ENCODE measurements at regions not wholly inside any gene's neighbourhood (a gene's known extent, or its start where the extent isn't known, plus 50 kb on each side); places are given as distances from the start of the nearest gene placed in this dataset.

- Histone ChIP-seq H3K27me3 (no peaks in the 10 kb centered on the region), H3K4me1 (no peaks in the 10 kb centered on the region), H3K36me3 (no peaks in the 10 kb centered on the region), H3K9me3 (no peaks in the 10 kb centered on the region), H3K4me3 (replicated peaks in 1 of 3) (no peak overlapping the region), H3K27ac (no peak overlapping the region)
- TF ChIP-seq POLR2A (IDR thresholded peaks at IDR 0.05) (no peak), CTCF (IDR thresholded peaks at IDR 0.05) (no peak)
- WGBS, 2 donors: 91 to 95% methylated on average over 2 of the region's 2 CpGs
- DNase-seq: no peak
- intact Hi-C loops (cut with DNase I): no loop called here
These were observed 977.5 kb downstream of the TUSC7 start for GRCh38 chr3:117687096-117687495.

- Histone ChIP-seq H3K9me3 (no peaks in the 10 kb centered on the region), H3K4me3 (replicated peaks in 1 of 3) (no peak overlapping the region), H3K27ac (no peak overlapping the region), H3K36me3 (no peaks in the 10 kb centered on the region), H3K4me1 (no peaks in the 10 kb centered on the region), H3K27me3 (no peaks in the 10 kb centered on the region)
- intact Hi-C loops (cut with DNase I): no loop called here
- TF ChIP-seq POLR2A (IDR thresholded peaks at IDR 0.05) (no peak), CTCF (IDR thresholded peaks at IDR 0.05) (no peak)
- no peak for DNase-seq
- WGBS, 2 donors: 36 to 59% methylated on average over 3 of the region's 3 CpGs
These were observed 979.0 kb downstream of the TUSC7 start for GRCh38 chr3:117688583-117688982.

GRCh38 chr3:117691526-117691925 is 981.9 kb downstream of the TUSC7 start:
- Histone ChIP-seq H3K27ac (no peak overlapping the region), H3K36me3 (no peaks in the 10 kb centered on the region), H3K4me3 (replicated peaks in 1 of 3) (no peak overlapping the region), H3K9me3 (no peaks in the 10 kb centered on the region), H3K4me1 (no peaks in the 10 kb centered on the region), H3K27me3 (no peaks in the 10 kb centered on the region)
- 67 to 71% methylated on average over 1 of the region's 1 CpG for WGBS, 2 donors
- intact Hi-C loops (cut with DNase I): no loop called here
- no peak for TF ChIP-seq POLR2A (IDR thresholded peaks at IDR 0.05)
- TF ChIP-seq CTCF (IDR thresholded peaks at IDR 0.05): no peak
- DNase-seq: no peak

- intact Hi-C loops (cut with DNase I): no loop called here
- H3K4me1 ChIP-seq: no peaks in the 10 kb centered on the region
- DNase-seq: no peak
These were observed 982.9 kb downstream of the TUSC7 start for GRCh38 chr3:117692416-117692995.

GRCh38 chr3:117695321-117695720 is 985.7 kb downstream of the TUSC7 start:
- 88 to 93% methylated on average over 1 of the region's 1 CpG for WGBS, 2 donors
- no peaks in the 10 kb centered on the region for H3K4me1 ChIP-seq

More at GRCh38 chr3:117692416-117692995, 982.9 kb downstream of the TUSC7 start:
- Histone ChIP-seq H3K36me3 (no peaks in the 10 kb centered on the region), H3K27ac (no peak overlapping the region), H3K9me3 (no peaks in the 10 kb centered on the region), H3K4me3 (replicated peaks in 1 of 3) (no peak overlapping the region), H3K27me3 (no peaks in the 10 kb centered on the region)
- TF ChIP-seq POLR2A (IDR thresholded peaks at IDR 0.05) (no peak), CTCF (IDR thresholded peaks at IDR 0.05) (no peak)
- WGBS, 2 donors: 68 to 85% methylated on average over 5 of the region's 5 CpGs

More at GRCh38 chr3:117695321-117695720, 985.7 kb downstream of the TUSC7 start:
- H3K4me3 ChIP-seq (replicated peaks in 1 of 3): no peak overlapping the region
- no peaks in the 10 kb centered on the region for H3K36me3 ChIP-seq
- TF ChIP-seq POLR2A (IDR thresholded peaks at IDR 0.05) (no peak), CTCF (IDR thresholded peaks at IDR 0.05) (no peak)
- no peak for DNase-seq
- H3K27ac ChIP-seq: no peak overlapping the region
- intact Hi-C loops (cut with DNase I): no loop called here
- H3K27me3 ChIP-seq: no peaks in the 10 kb centered on the region
- H3K9me3 ChIP-seq: no peaks in the 10 kb centered on the region

All from thyroid gland (tissue), 4 donors.